Smooth muscle cell (in vitro differentiated cells): ENCODE measurements at regions not wholly inside any gene's neighbourhood (a gene's known extent, or its start where the extent isn't known, plus 50 kb on each side); places are given as distances from the start of the nearest gene placed in this dataset.

ENCODE experiments used
- DNase-seq: peaks from one replicate; lab custom pipeline; 2025; ENCODE audit not compliant: unreplicated experiment; lab: John Stamatoyannopoulos, UW
- H2AFZ ChIP-seq: fragments of 200-600 bp; sonication (generic); 2 replicates; pipeline ENCODE4 v1.6.0; 2016; ENCODE audit warnings: antibody characterized with exemption, low read depth, mild to moderate bottlenecking
- H3F3A ChIP-seq: fragments of 200-600 bp; sonication (generic); 2 replicates; pipeline ENCODE4 v1.6.0; 2017; ENCODE audit warnings: antibody characterized with exemption, low read depth
- H3K27ac ChIP-seq: fragments of 200-600 bp; sonication (generic); 2 replicates; pipeline ENCODE4 v1.5.1; 2016; ENCODE audit warnings: low read depth, mild to moderate bottlenecking
- H3K27me3 ChIP-seq: fragments of 200-600 bp; sonication (generic); 2 replicates; pipeline ENCODE4 v1.6.1; 2016; ENCODE audit warnings: low read depth, mild to moderate bottlenecking
- H3K36me3 ChIP-seq: fragments of 200-600 bp; sonication (generic); 2 replicates; pipeline ENCODE4 v1.5.1; 2016; ENCODE audit warnings: low read depth
- H3K4me1 ChIP-seq: fragments of 200-600 bp; sonication (generic); 2 replicates; pipeline ENCODE4 v1.5.1; 2016; ENCODE audit warnings: low read depth
- H3K4me2 ChIP-seq: fragments of 200-600 bp; sonication (generic); 2 replicates; pipeline ENCODE4 v1.6.0; 2016; ENCODE audit warnings: mild to moderate bottlenecking
- H3K4me3 ChIP-seq: fragments of 200-600 bp; sonication (generic); 2 replicates; pipeline ENCODE4 v1.5.1; 2016; ENCODE audit warnings: mild to moderate bottlenecking
- H3K79me2 ChIP-seq: fragments of 200-600 bp; sonication (generic); 2 replicates; pipeline ENCODE4 v1.6.0; 2016; ENCODE audit warnings: low read depth, mild to moderate bottlenecking
- H3K9ac ChIP-seq: fragments of 200-600 bp; sonication (generic); 2 replicates; pipeline ENCODE4 v1.6.0; 2016; ENCODE audit warnings: low read depth
- H3K9me3 ChIP-seq: fragments of 200-600 bp; sonication (generic); replicated peaks from 2 replicates; pipeline ENCODE4 v1.5.1; 2016; ENCODE audit warnings: low read depth
- H4K20me1 ChIP-seq: fragments of 200-600 bp; sonication (generic); 2 replicates; pipeline ENCODE4 v1.6.0; 2016; ENCODE audit warnings: low read depth
- CTCF ChIP-seq: fragments of 200-600 bp; sonication (generic); IDR thresholded peaks from 2 replicates; pipeline ENCODE4 v1.5.1; 2017; ENCODE audit warnings: borderline replicate concordance, mild to moderate bottlenecking, antibody characterized with exemption; ENCODE audit not compliant: insufficient read depth, poor library complexity, severe bottlenecking
- WGBS: methylation state at CpG from one replicate; pipeline ENCODE4 v1.1.7; 2016; ENCODE audit warnings: low lambda C conversion rate; 5-methylcytosine and 5-hydroxymethylcytosine counted together

- Histone ChIP-seq H3K36me3 (no peaks in the 10 kb centered on the region), H3K4me3 (no peak overlapping the region), H3K9me3 (no peaks in the 10 kb centered on the region), H2AFZ (no peak overlapping the region), H3K79me2 (no peaks in the 10 kb centered on the region), H3K9ac (no peak overlapping the region), H3F3A (no peaks in the 10 kb centered on the region), H4K20me1 (no peaks in the 10 kb centered on the region), H3K4me2 (no peak overlapping the region), H3K4me1 (no peaks in the 10 kb centered on the region), H3K27me3 (no peaks in the 10 kb centered on the region), H3K27ac (no peak overlapping the region)
- DNase-seq = no peak
- TF ChIP-seq CTCF = no peak
- 93% methylated on average over 14 of the region's 14 CpGs for WGBS
These were observed 187.0 kb upstream of the HDAC4 start for GRCh38 chr2:239587841-239588240.

GRCh38 chr2:239587311-239587731 lies 186.5 kb upstream of the HDAC4 start:
- DNase-seq = no peak

GRCh38 chr2:239586651-239587310 lies 186.0 kb upstream of the HDAC4 start:
- H3K9me3 ChIP-seq = no peaks in the 10 kb centered on the region
- H3K4me2 ChIP-seq = no peak overlapping the region
- no peaks in the 10 kb centered on the region for H3K79me2 ChIP-seq
- H3K9ac ChIP-seq = no peak overlapping the region
- H2AFZ ChIP-seq = no peak overlapping the region
- TF ChIP-seq CTCF = no peak
- no peak overlapping the region for H3K4me3 ChIP-seq
- H3K4me1 ChIP-seq = no peaks in the 10 kb centered on the region
- H3F3A ChIP-seq = no peaks in the 10 kb centered on the region
- no peak for DNase-seq
- H3K27ac ChIP-seq = no peak overlapping the region
- H3K36me3 ChIP-seq = no peaks in the 10 kb centered on the region
- no peaks in the 10 kb centered on the region for H4K20me1 ChIP-seq
- 85% methylated on average over 22 of the region's 22 CpGs for WGBS
- no peaks in the 10 kb centered on the region for H3K27me3 ChIP-seq

More at GRCh38 chr2:239587311-239587731, 186.5 kb upstream of the HDAC4 start:
- no peak for TF ChIP-seq CTCF
- H3K4me3 ChIP-seq = no peak overlapping the region
- no peak overlapping the region for H3K4me2 ChIP-seq
- H3K9me3 ChIP-seq = no peaks in the 10 kb centered on the region
- no peaks in the 10 kb centered on the region for H3K36me3 ChIP-seq
- H3K27me3 ChIP-seq = no peaks in the 10 kb centered on the region
- no peaks in the 10 kb centered on the region for H3F3A ChIP-seq
- no peaks in the 10 kb centered on the region for H3K4me1 ChIP-seq
- H3K79me2 ChIP-seq = no peaks in the 10 kb centered on the region
- no peak overlapping the region for H3K9ac ChIP-seq
- H4K20me1 ChIP-seq = no peaks in the 10 kb centered on the region
- no peak overlapping the region for H3K27ac ChIP-seq
- 94% methylated on average over 14 of the region's 16 CpGs for WGBS
- H2AFZ ChIP-seq = no peak overlapping the region

DNA sequence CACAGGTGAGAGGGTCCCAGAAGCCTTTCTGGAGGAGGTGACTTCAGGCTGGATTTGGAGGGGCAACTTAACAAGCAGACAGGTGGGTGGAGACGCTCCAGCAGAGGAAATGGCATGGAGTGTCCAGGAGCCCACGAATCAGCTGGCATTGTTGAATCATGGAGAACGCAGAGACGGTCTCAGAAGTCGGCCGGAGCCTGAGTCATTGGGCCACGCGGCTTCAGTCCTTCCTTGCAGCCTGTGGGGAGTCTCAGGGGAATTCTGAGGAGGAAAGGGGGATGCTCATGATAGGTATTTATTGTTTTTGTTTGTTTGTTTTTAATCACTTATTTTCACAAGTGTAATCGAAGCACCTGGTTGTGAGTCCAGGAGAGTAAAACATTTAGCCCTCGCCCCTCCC lies 184.6 kb upstream of the HDAC4 start:
- Histone ChIP-seq H4K20me1 (no peaks in the 10 kb centered on the region), H3K4me1 (no peaks in the 10 kb centered on the region), H3K9ac (no peak overlapping the region), H3K79me2 (no peaks in the 10 kb centered on the region), H3K4me2 (no peak overlapping the region), H3K4me3 (no peak overlapping the region), H3F3A (no peaks in the 10 kb centered on the region), H3K27me3 (no peaks in the 10 kb centered on the region), H3K9me3 (no peaks in the 10 kb centered on the region), H3K27ac (no peak overlapping the region), H3K36me3 (no peaks in the 10 kb centered on the region), H2AFZ (no peak overlapping the region)
- no peak for DNase-seq
- TF ChIP-seq CTCF = no peak
- WGBS = 75% methylated on average over 10 of the region's 10 CpGs
